ENCODE measurements at regions not wholly inside any gene's neighbourhood (a gene's known extent, or its start where the extent isn't known, plus 50 kb on each side); places are given as distances from the start of the nearest gene placed in this dataset.

- DNase-seq (ENCODE audit: low read depth in 1 of 2, low spot score in 1 of 2) (peak in 1 of 2 experiments; percentile 22), FAIRE-seq (peak; percentile 43), ATAC-seq (peak in 1 of 2 experiments; percentile 53; a peak in 2 of 6 replicates)
- Histone ChIP-seq H3K27ac (no peak overlapping the region), H3K4me2 (no peak overlapping the region), H3K9me3 (no peaks in the 10 kb centered on the region), H3K4me1 (no peaks in the 10 kb centered on the region), H3K4me3 (no peak overlapping the region)
- CTCF ChIA-PET = interaction anchor here (1.4 to 1.6 kb wide), 2 partner anchors 9 to 11 kb away, joined by 5 read pairs; no protein-coding TSS in a partner anchor
- POLR2A ChIA-PET = no interaction called here
- TF ChIP-seq REST (IDR thresholded peaks at IDR 0.05) = no peak
- no peak for TF ChIP-seq EP300 (IDR thresholded peaks at IDR 0.05)
- TF ChIP-seq CHD2 (IDR thresholded peaks at IDR 0.05; ENCODE audit: low read length, partially characterized antibody) = no peak
- TF ChIP-seq MAX (IDR thresholded peaks at IDR 0.05) = no peak
- TF ChIP-seq MAFK (IDR thresholded peaks at IDR 0.05; ENCODE audit: partially characterized antibody) = peak; percentile 48
- TF ChIP-seq BCL3 (IDR thresholded peaks at IDR 0.05) = no peak
- TF ChIP-seq CTCF (IDR thresholded peaks at IDR 0.05) = no peak
- no peak for TF ChIP-seq HOXA7 (CRISPR knock-in tag; IDR thresholded peaks at IDR 0.05)
- no peak for TF ChIP-seq HDAC2 (IDR thresholded peaks at IDR 0.05)
- TF ChIP-seq NFE2L2 (conservative IDR thresholded peaks at IDR 0.05; ENCODE audit: low read length) = peak; percentile 63; the same call in 1 of the 2 replicates
- WGBS (ENCODE audit: missing lambda C conversion rate) = 52% methylated on average over 8 of the region's 8 CpGs
These were observed 115.7 kb downstream of the ARRDC4 start for GRCh38 chr15:98076021-98076816.

GRCh38 chr15:98077186-98077585 is 116.7 kb downstream of the ARRDC4 start:
- no peak overlapping the region for H3K27ac ChIP-seq
- 61% methylated on average over 8 of the region's 8 CpGs for WGBS (ENCODE audit: missing lambda C conversion rate)
- H3K9me3 ChIP-seq = no peaks in the 10 kb centered on the region
- ATAC-seq (peak; percentile 24 to 36; a peak in 1 of 6 replicates), FAIRE-seq (no peak), DNase-seq (ENCODE audit: low read depth in 1 of 2, low spot score in 1 of 2) (no peak)
- no peak overlapping the region for H3K4me3 ChIP-seq
- TF ChIP-seq BCL3 (IDR thresholded peaks at IDR 0.05) (no peak), CTCF (IDR thresholded peaks at IDR 0.05) (no peak), GATA3 (IDR thresholded peaks at IDR 0.05; ENCODE audit: borderline replicate concordance) (no peak), ATOH8 (CRISPR knock-in tag; IDR thresholded peaks at IDR 0.05; ENCODE audit: low read depth) (no peak), PBX3 (IDR thresholded peaks at IDR 0.05) (no peak), TP53 (CRISPR knock-in tag; IDR thresholded peaks at IDR 0.05) (no peak), SMC3 (IDR thresholded peaks at IDR 0.05) (no peak), MAX (IDR thresholded peaks at IDR 0.05) (no peak), RNF2 (IDR thresholded peaks at IDR 0.05; ENCODE audit: borderline replicate concordance, low read depth) (no peak)
- H3K4me2 ChIP-seq = no peak overlapping the region
- no peaks in the 10 kb centered on the region for H3K4me1 ChIP-seq
- ChIA-PET POLR2A (no interaction called here), CTCF (interaction anchor here (0.8 to 1.6 kb wide), 4 partner anchors 8 to 1750 kb away, joined by 3 to 5 read pairs (median 4); no protein-coding TSS in a partner anchor)

Data from A549 (cell line).